ENCODE measurements at regions not wholly inside any gene's neighbourhood (a gene's known extent, or its start where the extent isn't known, plus 50 kb on each side); places are given as distances from the start of the nearest gene placed in this dataset.

DNA sequence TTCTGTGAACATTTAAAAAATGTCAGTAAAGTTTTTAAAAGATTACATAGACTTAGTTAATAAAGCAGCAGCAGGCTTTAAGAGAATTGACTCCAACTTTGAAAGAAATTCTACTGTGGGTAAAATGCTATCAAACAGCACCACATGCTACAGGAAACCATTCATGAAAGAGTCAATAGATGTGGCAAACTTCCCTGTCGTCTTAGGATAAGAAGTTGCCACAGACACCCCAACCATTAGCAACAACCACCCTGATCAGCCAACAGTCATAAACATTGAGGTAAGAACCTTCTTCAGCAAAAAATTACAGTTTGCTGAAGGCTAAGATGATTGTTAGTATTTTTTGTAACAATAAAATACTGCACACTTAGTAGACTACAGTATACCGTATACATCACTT is 278.2 kb downstream of the CSNK1G3 start:
- TF ChIP-seq, protein P1, sequence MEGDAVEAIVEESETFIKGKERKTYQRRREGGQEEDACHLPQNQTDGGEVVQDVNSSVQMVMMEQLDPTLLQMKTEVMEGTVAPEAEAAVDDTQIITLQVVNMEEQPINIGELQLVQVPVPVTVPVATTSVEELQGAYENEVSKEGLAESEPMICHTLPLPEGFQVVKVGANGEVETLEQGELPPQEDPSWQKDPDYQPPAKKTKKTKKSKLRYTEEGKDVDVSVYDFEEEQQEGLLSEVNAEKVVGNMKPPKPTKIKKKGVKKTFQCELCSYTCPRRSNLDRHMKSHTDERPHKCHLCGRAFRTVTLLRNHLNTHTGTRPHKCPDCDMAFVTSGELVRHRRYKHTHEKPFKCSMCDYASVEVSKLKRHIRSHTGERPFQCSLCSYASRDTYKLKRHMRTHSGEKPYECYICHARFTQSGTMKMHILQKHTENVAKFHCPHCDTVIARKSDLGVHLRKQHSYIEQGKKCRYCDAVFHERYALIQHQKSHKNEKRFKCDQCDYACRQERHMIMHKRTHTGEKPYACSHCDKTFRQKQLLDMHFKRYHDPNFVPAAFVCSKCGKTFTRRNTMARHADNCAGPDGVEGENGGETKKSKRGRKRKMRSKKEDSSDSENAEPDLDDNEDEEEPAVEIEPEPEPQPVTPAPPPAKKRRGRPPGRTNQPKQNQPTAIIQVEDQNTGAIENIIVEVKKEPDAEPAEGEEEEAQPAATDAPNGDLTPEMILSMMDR (IDR thresholded peaks at IDR 0.05 in 4 of 5, conservative IDR thresholded peaks at IDR 0.05 in 1 of 5) = no peak
- TF ChIP-seq POLR2A (IDR thresholded peaks at IDR 0.05) = no peak

All from gastrocnemius medialis (tissue), 4 donors.